ENCODE measurements at regions not wholly inside any gene's neighbourhood (a gene's known extent, or its start where the extent isn't known, plus 50 kb on each side); places are given as distances from the start of the nearest gene placed in this dataset.
A peak's percentile ranks its signal among the peaks of the same experiment; 100 is the strongest.

DNA sequence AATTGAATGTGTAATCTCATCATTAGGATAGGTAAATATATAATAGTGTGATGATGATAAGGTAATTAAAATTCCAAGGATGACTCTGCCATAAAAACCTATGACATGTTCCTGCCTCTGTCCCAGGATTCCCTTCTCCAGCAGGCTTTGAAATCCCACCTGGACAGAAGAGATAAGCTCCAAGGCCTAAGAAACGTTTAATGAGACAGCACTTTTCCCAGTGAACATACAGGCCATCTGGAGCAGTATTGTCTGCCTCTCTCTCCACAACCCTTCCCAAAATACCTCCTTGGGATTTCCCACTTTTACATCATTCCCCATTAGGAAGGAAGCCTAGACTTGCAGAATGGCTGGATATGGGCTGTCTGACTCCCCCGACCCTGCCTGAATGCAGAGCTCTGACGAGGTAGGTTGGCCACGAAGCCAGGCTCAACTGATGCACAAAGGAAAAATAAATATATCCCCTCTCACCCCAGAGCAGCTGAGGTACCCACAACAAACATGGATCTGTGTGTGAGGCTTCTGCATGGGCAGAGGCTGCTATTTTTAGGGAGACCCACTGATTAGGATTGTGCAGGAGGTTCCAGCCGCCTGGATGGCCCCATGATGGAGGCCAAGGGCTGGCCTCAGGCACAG, 71.0 kb downstream of the TMPRSS5 start:
- no peak for FAIRE-seq

DNA sequence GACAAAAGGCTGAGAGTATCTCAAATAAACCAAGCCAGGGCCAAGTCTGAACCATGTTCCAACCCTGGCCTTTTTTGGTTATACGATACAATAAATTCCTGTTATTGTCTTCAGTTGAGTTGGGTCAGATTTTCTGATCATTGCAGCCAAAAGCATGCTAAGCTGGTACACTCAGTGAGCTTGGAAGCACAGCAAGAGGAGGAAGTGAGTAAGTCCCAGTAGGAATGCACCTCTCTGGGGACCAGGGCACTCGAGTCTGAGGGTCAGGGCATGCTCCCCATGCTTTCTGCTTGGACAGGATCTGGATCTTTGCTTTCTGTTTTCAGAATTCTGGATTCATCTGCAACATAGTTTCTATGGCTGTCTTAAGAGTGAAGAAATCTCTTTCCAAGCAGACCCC, 73.1 kb downstream of the TMPRSS5 start:
- FAIRE-seq (no peak), DNase-seq (ENCODE audit: extremely low spot score, insufficient read length, low read depth) (no peak)

More for the DNA sequence above, 71.0 kb downstream of the TMPRSS5 start:
- DNase-seq (ENCODE audit: extremely low spot score, insufficient read length, low read depth), result no peak

DNA sequence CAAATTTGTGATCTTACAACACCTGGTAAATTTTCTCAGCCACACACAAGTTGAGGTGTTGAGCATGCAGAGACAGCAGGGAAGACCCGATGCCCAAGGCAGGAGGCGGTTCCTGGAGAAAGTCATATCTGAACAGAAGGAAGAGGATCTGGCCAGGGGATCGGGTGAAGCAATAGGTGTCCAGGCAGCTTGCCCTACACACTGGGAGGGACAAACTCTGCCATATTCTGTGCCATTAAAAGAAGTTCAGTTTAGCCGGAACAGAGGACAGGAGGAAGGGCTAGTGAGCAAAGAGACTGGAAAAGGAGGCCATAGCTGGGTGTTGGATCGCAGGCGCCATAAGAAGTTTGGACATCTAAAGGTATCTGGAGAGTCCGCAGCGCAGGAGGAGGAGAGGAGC, 76.5 kb downstream of the TMPRSS5 start:
- FAIRE-seq (no peak), DNase-seq (ENCODE audit: extremely low spot score, insufficient read length, low read depth) (no peak)

DNA sequence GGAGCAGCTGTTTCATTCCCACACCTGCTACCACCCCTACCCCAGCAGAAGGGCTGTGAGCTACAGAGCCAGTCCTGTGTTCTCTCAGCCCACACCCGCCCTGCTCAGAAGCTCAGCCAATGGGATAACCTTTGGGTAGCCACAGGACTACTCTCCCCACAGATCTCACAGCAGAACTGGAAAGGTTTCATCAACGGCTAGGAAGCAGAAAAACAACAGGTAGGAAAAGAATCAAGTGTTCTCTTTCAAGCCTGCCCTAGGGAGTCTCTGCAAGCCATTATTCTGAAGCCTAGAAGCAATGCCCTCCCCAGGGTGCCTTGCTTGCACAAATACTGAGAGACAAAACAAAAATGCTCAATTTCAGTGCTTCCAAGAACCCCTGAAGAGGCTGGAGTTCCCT, 77.2 kb downstream of the TMPRSS5 start:
- no peak for DNase-seq (ENCODE audit: extremely low spot score, insufficient read length, low read depth)
- FAIRE-seq, result no peak

DNA sequence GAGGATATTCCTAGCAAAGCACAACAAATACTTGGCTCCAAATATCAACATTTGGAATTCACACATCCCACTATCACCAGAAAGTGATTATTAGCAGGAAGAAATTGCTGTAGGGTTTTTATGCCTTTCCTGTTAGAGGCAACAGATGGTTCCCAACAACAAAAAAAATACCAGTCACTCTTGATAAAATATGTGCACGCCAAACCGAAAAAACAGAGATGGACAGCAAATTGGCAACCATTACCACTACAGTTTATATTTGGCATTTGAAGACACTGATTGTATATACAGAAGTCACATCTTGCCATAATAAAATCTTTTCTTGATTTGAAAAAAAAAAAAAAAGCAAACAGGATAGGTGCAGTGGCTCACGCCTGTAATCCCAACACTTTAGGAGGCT, 78.2 kb downstream of the TMPRSS5 start:
- no peak for FAIRE-seq
- DNase-seq (ENCODE audit: extremely low spot score, insufficient read length, low read depth), result no peak

DNA sequence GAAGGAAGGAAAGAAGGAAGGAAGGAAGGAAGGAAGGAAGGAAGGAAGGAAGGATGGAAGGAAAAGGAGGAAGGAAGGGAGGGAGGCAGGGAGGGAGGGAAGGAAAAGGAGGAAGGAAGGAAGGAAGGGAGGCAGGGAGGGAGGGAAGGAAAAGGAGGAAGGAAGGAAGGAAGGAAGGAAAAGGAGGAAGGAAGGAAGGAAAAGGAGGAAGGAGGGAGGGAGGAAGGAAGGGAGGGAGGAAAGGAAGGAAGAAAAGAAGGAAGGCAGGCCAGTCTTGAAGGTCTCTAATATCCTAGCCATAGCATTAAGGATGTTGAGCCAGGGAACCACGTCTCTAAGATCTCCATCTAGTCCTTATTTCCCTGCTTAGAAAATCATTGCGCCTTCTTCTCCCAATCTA, 78.8 kb downstream of the TMPRSS5 start:
- no peak for DNase-seq (ENCODE audit: extremely low spot score, insufficient read length, low read depth)
- FAIRE-seq, result no peak

DNA sequence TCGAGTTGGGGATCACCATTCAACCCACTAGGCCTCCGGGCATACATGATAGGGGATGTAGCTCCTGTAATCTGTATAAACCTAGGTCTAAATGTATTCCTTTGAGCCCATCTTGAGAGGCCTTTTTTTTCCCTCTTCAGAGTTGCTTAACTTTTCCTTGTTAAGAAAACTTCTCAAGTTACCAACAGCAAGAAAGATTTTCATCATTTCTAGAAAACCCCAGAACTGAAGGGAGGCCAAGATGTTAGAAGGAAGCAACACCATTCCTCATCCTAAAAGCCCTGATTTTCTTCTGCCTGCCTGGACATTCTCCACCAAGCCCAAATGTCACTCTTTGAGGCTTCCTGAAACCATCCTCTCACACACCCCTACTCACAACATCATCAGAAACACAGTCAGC, 79.4 kb downstream of the TMPRSS5 start:
- DNase-seq (ENCODE audit: extremely low spot score, insufficient read length, low read depth) (no peak), FAIRE-seq (no peak)

DNA sequence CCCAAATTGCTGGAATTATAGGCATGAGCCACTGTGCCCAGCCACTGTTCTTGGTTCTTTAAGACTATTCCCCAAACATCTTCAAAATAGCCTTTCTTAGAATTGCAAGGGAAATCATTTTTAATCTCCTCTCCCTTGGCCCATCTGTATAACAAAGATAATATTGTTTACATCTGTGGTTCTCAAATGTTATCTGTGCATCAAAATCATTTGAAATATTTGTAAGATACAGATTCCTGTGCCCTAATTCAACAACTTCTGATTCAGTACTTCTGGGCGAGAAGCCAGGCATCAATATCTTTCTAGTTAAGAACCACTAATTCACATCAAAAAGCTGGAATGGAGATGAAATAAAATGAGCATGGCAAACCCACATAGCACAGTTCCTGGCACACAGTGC, 83.0 kb downstream of the TMPRSS5 start:
- no peak for DNase-seq (ENCODE audit: extremely low spot score, insufficient read length, low read depth)
- FAIRE-seq, result no peak

DNA sequence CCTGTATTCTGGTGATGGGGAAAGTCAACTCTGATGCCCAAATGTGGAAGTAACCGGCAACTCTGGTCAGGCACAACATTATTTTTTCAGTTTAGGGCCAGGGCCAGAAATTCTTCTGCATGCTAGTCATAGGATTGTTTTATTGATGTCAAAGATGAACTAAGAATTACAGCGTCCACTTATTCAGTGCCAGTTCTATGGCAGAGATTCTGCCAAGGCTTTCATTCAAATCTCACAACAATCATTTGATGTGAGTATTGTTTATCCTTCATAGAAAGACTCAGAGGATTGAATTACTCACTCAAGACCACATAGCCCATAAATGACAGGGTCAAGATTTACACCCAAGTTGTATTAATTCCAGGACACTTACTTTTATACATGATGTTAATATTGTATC, 87.7 kb downstream of the TMPRSS5 start:
- no peak for FAIRE-seq
- no peak for DNase-seq (ENCODE audit: extremely low spot score, insufficient read length, low read depth)

DNA sequence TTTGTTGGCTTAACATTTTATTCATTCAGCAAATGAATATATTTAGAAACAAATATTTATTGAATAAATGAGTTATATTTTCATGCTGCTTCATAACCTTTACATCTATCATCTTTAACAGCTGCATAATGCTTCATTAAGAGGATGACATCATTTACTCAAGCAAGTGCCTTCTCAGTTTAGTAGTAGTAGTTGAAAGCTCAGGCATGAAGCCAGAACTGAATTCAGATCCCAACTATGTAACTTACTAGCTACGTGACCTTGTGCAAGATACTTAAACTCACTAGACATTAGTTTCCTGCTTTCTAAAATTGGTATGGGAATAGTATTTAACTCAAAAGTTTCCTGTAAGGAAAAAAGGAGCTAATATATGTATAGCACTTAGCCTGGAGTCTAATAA, 90.3 kb downstream of the TMPRSS5 start:
- DNase-seq (ENCODE audit: extremely low spot score, insufficient read length, low read depth) (no peak), FAIRE-seq (no peak)

DNA sequence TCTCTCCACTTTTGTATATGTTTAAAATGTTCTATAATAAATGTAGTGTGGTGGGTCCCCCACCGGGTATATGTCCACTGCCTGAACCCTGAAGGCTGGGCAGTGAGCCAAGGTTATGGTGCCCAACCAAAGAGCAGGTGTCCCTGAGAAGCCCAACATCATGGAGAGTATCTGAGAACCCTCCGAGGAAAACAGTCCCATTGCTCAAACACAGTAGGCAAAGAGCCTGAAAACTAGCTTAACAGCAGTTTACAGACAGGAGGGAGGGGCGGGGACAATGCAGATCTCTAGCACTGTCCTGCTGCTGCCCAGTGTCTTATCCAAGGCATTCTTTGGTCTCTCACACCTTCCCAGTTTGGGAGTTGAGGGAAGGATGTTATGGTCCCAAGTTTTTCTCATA, 91.0 kb downstream of the TMPRSS5 start:
- no peak for DNase-seq (ENCODE audit: extremely low spot score, insufficient read length, low read depth)
- FAIRE-seq, result no peak

DNA sequence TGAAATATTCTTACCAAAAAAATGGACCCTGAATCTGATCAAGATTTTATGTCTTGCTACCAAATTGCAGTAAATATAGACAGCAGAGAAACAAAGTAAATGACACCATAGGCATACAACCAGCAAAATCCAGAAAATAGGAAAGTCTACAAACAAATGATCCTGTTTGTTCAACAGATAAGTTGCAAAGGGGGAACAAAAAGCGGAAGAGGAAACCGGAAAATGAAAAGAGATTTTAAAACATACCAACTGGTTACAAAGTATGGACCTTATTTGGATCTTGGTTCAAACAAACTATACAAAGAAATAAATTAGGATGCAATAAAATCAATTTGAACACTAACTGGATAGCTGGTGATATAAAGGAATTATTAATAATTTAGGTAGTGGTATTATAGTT, 92.0 kb downstream of the TMPRSS5 start:
- FAIRE-seq, result no peak
- no peak for DNase-seq (ENCODE audit: extremely low spot score, insufficient read length, low read depth)

DNA sequence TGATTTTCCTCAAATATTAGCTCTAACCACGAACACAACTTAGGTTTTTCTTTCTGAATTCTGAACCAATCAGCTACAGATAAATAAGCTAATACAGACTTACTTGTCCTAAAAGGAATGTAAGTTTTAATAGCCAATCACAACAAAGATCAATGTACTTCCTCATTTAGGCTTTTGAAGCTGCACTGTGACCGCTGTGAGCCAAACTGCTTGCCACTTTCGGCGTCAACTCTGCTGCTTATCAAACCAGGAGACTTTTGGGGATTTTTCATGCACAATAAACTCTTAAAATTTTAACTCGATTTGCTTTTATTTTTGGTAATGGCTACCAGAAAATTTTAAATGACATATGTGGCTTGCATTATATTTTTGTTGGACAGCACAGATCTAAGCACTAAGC, 92.5 kb downstream of the TMPRSS5 start:
- no peak for DNase-seq (ENCODE audit: extremely low spot score, insufficient read length, low read depth)

DNA sequence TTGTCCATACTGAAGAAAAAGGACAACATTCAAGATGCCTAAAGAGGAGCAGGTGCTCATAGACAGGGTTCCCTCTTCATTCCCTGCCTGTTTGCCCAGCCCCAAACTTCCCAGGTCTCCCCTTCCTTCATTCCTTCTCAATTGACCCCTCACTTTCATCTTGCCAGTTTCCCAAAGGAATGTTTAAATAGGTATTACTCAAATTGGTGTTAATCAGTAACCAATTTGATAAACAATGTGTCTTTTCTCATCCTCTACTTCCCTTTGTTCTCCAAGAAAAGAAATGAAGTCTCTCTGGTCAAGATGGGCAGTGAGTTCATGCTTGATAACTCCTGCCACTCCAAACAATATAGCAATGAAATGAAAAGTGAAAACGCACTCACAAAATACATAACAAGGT, 101.9 kb downstream of the TMPRSS5 start:
- DNase-seq (ENCODE audit: extremely low spot score, insufficient read length, low read depth), result no peak
- FAIRE-seq, result no peak

More for the DNA sequence above, 92.5 kb downstream of the TMPRSS5 start:
- peak; percentile 60 for FAIRE-seq

DNA sequence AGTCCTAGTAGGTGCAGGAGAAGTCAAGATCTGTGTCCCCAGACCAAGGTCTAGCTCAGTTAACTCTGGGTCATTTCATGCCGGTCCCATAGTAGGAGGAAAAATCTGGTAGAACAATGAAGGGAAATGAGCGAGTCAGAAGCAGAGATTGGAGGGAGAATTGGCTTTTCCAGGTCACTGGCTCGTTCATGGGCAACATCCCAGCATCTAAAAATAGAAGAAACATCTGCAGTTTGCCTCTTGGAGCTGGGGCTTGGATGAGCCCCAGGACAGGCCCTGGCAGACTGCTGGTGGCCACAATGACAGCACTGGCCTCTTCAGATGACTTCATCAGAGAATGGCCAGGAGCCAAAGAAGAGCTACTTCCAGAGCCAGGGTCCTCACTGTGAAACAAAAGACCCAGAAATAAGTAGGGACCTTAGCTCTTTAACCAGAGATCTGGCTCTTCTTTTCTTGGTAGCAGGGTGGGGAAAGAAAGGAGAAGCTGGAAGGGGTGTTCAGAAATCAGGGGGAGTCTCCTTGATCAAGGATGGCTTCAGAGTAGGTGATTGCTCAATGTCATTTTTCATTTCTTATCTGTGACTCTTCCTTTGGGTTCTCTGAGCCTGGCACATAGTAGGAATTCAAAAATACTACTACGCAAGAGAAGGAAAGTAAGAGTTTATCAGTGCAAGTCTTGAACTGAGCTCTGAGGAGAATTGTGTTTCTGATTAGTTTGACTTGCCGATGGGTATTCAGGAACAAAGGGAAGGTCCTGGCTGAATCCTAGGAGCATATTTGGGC, 102.6 kb downstream of the TMPRSS5 start:
- no peak for FAIRE-seq
- DNase-seq (ENCODE audit: extremely low spot score, insufficient read length, low read depth), result no peak

DNA sequence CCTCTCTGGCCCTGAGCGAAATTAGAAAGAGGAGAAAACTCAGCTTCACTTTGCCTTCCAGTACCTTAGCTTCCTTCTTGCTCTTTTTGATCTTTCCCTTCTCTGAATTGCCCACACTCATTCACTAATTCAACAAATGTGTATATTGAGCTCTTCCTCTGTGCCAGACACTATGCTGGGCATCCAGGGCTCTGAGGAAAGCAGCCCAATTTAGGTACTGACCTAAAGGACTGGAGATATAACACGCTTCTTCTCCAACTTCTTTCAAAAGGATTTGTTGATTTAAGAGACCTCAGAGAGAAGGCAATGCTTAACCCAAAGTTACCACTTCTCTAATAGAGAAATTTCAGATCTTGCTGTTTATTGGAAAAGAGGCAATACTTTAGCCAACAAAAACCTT, 103.6 kb downstream of the TMPRSS5 start:
- DNase-seq (ENCODE audit: extremely low spot score, insufficient read length, low read depth) (no peak), FAIRE-seq (no peak)

DNA sequence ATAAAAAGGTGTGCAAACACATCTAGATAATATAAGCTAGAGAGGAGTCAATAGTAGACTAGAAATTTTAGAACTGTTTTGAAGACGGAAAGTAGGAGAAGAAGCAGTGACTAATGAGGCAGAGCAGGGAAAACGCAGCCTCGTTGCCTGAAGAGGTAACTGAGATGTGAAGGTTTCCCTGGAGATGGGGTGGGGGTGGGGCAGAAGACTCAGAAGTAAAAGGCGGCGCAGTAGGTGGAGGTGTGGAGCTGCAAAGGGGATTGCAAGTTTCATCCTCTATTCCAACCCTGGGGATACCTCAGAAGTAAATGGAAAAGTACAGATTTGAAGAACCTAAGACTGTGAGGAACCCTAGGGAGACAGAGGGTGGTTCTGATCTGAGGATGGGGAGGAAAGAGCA, 109.5 kb downstream of the TMPRSS5 start:
- DNase-seq (ENCODE audit: extremely low spot score, insufficient read length, low read depth) (no peak), FAIRE-seq (no peak)

DNA sequence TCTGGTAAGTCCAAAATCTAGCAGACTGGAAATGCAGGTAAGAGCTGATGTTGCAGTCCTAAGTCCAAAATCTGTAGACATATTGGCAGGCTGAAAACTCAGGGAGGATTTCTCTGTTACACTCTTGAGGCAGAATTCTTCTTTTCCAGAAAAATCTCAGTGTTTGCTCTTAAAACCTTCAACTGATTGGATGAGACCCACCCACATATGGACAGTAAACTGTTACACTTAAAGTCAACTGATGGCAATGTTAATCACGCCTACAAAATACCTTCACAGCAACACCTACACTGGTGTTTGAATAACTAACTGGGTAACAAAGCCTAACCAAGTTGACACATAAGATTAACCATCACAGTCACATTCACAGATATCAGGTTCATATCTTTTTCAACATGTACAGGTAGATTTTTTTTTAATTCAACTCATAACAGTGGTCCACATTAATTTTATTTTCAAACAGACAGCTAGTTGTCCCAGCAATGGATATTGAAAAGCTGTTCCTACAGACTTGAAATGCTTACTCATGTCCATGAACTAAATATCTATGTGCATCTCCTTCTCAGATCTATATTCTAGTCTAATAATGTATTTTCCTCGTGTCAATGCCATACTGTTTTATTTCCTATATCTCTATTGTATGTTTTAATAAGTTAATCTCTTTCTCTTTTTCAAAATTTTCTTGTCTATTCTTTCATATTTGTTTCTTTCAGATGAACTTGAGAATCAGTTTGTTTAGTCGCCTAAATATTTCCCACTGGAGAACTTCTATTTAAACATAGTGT, 110.1 kb downstream of the TMPRSS5 start:
- no peak for DNase-seq (ENCODE audit: extremely low spot score, insufficient read length, low read depth)
- no peak for FAIRE-seq

DNA sequence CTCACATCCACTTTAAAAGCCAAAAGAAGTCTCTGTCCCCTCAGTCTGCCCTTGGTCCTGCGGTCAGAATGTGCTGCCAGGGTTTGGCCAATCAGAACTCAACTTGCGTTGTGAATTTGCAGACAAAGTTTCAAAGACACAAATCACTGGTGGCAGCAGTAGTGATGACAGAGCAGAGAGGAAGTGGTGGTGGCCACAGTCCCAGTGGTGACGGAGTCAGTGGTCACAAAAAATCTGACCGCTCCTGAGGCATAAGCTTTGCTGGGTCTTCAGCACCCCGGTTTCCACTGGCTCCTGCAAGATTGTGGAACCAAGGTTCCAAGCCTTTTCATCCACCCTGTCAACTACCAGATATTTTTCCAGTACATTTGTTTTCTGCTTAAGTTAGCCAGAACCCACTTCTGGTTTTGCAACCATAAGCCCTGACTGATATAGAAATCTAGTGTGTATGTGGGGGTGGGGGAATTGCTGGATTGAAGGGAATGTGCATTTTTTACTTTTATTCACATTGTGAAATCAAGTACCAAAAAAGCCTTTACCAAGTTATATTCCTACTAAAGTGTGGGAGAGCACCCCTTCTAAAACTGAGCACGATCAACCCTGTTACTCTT, 112.3 kb downstream of the TMPRSS5 start:
- DNase-seq (ENCODE audit: extremely low spot score, insufficient read length, low read depth) (no peak), FAIRE-seq (peak; percentile 77)

DNA sequence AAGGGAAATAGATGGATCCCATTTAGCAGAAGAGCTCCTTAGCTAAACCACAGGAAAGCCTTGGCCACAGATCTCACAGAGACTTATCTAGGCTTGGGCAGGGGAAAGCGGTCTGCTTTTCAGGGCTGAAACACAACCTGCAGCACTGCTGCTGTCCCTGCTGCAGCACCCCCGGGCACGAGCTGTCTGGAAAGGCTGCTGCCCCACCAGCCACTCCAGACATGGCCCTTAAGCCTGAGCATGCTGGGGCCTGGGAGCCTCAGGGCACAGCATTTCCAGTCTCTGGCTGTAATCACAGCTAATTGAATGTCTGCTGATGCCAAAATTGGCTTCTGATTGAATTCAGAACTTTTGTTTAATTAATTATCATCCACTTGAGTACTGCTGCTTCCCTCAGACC, 115.0 kb downstream of the TMPRSS5 start:
- FAIRE-seq, result no peak

DNA sequence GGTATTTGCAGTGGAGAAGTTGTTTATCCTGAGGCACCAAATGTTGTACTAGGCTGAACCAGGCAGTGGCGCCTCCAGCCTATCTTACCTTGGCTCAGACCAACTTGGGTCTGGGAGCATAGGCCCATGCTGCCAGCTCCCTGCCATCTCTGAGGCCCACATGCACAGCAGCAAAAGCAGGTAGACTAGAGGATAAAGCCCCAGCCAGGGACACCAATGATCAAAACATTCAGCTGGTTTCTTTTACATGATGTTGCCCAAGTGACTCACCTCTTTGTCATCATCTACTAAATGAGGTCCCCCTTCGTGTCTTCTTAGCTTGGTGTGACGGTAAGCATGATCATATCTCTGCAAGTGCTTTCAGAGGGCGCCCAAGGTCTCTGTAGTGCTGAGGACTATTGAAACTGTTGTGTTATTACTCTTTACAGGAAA, 112.1 kb upstream of the DRD2 start:
- no peak for DNase-seq (ENCODE audit: extremely low spot score, insufficient read length, low read depth)
- FAIRE-seq, result no peak

More for the DNA sequence above, 115.0 kb downstream of the TMPRSS5 start:
- no peak for DNase-seq (ENCODE audit: extremely low spot score, insufficient read length, low read depth)
